IPS-NIHi7 (cell line): ENCODE measurements at regions not wholly inside any gene's neighbourhood (a gene's known extent, or its start where the extent isn't known, plus 50 kb on each side); places are given as distances from the start of the nearest gene placed in this dataset.

ENCODE experiments used
- DNase-seq: peaks from one replicate; pipeline ENCODE4 v3.0.0; 2012; ENCODE audit warnings: mixed read lengths; ENCODE audit errors: extremely low spot score

DNA sequence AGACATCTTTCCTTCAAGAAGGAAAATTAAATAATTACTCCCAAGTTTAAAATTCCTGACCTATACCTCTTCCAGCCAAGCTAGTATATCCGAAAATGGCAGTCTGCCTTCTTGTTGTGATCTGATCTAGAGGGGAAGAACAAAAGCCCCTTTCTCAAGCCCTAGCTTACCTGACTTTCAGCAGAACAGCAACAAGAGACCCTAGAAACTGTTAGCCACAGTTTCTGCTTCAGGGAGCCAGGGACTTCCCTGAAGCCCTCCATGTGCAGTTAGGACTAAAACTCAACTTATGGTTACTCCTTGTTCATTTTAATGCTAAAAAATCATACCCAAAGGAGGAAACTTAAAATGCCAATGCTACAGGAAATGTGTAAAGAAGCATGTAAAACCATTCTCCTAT is 366.7 kb upstream of the CTNND2 start:
- no peak for DNase-seq

DNA sequence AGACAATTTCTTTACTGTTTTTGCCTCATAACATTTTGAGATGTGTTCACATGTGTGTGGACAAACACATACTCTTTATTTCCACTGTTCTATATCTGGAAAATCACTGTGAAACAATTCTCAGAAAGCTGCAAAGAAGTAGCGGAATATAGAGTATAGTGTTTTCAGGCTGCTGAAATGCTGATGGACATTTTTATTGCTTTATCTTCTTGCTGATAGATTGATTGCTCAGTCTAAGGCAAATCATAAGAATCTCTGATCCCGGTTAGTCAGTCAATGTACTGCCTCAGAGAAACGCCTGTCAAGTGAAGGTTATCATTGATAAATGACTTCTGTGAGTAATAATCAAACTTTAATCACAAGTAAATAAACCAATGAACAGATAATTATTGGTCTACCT is 364.9 kb upstream of the CTNND2 start:
- no peak for DNase-seq

DNA sequence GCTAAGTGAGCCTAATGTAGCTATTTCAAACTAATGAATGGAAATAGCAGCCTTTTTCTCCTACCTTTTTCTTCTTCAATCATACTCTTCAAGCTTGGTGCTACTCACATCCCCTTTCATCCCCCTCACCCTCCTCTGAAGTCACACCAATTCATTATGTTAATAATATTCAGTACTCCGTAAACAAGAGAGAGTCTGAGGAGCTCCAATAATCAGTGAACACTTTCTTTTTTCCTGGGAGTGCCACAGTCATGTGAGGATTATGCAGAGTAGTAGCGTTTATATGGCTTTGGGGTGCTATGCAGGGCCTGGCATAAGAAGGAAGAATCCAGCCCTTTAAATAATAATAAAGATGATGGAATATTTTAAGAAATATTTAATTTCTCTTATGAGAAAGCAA is 354.3 kb upstream of the CTNND2 start:
- no peak for DNase-seq

DNA sequence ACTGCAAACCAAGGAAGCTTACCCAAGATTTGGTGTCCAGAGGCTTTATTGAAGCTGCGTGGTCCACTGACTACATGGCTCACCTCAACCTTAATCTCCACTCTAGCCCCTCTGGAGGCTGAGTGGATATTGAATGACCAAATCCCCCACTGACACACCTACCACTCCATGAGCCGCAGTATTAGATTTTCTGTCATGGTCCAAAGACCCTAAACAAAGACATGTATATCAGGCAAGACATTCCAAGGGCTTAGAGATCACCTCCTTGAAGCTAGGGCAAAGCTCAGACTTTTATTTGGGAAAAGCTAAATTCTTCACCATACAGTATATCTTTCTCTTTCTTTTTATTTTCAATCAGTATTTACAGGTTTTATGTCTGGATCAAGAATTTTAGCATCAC is 346.2 kb upstream of the CTNND2 start:
- DNase-seq: no peak

DNA sequence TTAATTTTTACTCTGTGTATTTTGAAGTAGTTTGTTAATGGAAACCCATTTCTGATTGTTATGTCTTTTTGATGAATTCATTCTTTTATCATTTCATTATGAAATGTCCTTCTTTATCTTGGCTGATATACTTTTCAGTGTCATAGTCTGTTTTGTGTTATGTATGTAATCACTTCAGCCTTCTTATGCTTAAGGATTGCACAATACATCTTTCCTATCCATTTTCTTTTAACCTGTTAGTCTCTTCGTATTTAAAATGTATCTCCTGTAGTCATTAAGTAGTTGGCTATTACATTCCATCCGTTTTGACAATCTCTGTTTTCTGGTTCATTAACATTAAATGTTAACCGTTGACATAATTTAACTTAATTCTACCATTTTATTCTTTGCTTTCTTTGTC is 344.6 kb upstream of the CTNND2 start:
- DNase-seq: no peak

DNA sequence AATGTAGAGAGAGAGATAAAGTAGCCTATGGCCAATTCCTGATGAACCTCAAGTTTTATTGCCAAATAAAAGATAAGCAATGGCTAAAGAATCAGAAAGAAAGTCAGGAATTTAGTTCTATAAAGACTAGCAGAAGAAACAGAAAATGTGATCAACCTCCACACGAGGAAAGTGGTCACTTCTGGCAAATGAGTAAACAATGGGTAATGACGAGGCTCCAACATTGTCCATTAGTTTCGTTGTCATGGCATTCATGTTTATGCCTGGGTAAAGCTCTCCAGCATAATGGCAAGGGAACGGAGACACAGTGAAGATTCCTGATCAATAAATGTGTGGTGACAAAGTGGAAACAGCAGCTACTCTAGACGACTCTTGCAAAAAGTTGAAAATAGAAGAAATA is 341.8 kb upstream of the CTNND2 start:
- no peak for DNase-seq

DNA sequence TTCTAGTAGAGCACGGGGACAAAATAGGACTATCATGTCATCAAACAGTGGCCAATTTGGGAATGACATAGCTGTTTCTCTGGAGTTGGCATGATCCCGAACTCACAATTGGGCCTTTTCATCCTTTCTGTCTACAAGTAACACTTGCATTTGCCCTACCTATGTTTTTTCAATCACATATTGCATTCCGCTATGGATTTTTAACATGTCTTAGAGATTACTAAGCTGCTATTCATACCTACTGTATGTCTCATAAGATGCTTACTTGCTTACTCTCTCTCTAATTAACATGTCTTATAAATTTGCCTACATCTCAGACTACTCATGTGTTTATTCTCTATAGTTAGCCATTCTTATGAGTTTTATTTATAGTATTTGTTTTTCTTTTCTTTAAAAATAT is 341.2 kb upstream of the CTNND2 start:
- DNase-seq: no peak

DNA sequence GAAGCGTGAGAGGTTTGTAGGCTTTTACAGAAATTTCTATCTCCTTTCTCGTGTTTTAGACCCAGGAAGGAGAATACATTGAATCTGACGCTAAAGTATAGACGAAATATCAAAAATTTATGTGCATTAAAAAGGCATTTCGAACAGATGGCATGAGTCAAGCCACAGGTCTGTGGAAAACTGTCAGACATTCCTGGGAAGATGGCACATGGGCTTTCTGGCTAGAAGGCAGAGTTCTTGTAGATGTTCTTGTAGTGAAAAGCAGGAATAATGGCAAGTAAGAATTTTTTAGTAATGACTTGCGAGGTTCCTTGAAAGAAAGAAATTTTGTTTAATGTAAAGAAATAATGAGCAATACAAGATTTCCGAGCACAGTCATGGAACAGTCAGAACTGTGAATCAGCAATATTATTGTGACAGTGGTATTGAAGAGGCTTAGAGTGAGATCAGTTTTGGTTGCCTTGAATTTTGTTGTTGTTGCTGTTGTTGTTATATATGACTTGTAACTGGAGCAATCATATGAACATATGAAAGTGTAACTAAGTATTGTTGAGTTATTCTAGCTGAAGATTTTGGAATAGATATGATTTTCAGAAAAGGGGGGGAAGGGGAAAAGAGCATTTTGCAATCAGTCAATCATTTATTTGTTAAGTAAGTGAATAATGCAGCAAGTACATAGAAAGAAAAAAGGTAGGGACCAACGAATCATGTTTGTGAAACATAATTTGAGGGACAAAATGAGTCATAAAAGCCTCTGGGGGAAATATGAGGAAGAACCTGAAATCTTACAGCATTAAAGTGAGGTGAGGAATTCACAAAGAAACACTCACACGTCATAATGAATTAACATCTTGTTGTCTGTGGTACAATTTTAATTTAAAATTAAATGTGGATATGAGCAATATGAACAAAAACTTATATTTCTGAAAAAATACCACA is 339.0 kb upstream of the CTNND2 start:
- no peak for DNase-seq

DNA sequence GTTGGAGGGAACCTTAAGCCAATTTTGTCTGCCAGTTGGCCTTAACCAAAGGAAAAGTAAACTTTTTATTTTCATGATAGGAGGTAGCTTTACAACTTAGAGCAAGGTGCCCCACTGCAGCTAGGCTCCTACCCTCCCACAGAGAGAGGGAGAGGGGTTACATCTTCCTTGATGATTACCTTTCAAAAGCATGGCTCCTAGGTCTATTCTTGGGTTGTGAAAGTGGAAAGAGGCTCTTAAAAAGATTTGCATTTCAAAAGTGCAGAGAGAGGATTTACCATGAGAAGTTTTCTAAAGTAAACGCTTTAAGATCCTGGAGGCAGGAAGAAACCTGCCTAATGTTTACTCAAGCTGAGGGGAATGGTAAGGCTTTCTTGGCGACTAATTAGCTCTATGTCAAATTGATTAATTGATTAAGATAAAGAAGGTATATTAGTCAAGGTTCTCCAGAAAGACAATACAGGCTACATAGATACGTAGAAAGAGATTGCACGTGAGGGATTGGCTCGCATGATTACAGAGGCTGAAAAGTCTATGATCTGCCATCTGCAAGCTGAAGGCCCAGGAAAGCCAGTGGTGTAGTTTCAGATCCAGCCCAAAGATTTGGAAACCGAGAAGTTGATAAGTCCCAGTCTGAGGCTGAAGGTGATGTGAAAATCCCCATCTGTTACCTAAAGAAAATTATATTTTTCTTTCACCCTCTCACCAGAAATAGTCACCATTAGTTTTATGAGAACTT is 333.8 kb upstream of the CTNND2 start:
- peak; percentile 35 for DNase-seq

DNA sequence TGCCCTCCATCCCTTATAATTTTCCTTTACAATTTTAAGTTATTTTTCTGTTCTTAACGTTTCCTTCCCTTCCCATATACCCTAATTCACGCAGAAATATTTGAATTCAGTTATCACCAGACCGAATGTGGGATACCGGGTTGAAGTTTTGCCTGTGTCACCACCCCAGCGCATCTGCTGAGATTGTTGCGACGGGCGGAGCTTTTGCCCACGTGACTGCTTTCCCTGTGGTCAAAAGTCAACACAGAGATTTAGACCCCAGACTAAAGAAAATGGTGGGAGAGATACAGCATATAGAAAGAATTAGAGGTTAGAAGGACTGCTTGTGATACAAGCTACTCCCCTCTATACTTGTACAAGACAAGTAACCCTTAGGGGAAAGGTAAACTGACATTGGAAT is 326.4 kb upstream of the CTNND2 start:
- no peak for DNase-seq

DNA sequence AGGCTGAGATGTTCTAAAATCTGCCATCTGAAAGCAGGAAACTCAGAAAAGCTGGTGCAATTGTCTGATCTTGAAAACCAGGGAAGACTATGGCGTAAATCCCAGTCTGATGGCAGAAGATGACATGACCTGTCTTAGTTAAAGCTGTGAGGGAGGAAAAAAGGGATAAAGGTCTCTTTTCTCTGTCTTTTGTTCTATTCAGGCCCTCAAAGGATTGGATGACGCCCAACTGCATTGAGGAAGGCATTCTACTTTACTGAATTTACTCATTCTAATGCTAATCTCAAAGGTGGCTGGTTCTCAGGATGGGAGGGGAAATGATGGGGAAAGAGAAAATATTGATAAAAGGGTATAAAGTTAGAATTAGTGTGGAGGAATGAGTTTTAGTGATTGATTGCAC is 312.8 kb upstream of the CTNND2 start:
- DNase-seq: no peak

DNA sequence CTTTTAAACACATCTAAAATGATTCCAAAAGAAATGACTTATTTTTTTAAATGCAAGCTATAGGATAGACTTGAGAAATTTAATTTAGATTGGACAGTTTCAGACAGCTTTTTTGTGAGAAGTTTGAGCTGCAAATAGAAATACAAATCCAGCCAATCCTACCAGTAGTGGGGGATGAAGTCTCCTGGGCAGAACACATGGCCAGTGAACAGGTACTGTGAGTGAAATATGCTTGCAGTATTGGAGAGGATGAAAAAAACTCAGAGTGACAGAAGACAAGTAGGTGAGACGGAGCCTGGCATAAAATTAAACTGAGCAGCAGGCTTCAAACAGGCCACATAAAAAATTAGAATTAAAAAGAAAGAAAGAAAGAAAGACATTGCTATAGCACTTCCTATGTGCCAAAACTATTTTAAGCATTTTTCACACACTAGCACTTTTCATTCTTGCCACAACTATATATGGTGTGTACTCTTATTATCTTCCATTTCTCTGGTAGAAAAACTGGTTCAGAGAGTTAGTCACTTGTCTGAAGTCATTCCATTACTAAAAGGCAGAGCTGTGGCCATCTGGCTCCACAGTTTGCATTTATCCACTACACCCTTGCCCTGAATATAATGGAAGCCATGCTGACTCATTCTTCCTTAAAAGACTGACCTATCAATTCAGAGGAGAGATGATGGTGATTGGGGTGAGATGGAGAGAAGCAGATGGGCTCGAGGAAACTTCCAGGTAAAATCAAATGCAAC is 310.2 kb upstream of the CTNND2 start:
- DNase-seq: no peak

DNA sequence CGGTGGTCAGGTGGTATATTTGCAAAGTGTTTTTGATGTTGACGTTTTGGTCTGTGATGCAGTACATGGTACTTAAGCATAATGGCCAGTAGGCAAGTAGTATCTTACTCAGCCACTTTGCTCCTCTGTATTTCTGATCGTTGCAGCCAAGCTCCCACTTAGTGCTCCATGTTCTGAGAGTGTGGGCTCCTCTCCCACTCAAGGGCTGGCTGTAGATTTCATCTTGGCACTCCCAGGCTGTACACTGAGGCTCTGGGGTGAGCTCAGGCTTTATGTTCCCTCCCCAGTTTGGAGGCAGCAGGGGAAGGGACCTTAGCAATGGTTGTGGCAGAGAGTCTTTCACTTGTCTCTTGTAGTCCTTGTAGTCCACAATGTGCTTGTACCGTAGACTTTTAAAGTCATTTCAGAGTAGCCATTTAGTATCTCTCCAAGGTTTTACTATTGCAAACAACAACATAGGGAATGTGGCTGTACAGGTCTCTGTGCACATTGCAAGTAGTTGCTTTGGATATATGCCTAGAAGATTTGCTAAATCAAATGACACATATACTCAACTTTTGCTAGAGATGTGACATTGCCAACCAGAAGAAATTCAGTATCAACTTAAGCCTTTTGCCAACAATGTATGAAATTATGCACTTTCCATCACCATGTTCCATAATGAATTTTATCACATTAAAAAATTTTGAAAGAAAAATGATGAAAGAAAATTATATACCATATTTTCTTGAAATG is 304.3 kb upstream of the CTNND2 start:
- DNase-seq: no peak

DNA sequence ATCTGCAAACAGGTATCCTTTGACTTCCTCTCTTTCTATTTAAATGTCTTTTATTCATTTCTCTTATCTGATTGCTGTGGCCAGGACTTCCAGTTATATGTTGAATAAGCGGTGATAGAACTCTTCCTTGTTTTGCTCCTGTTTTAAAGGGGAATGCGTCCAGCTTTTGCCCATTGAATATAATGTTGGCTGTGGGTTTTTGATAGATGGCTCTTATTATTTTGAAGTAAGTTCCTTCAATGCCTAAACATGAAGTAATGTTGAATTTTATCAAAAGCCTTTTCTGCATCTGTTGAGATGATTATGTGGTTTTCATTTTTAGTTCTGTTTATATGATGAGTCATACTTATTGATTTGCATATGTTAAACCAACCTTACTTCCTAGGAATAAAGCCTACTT is 300.5 kb upstream of the CTNND2 start:
- no peak for DNase-seq

DNA sequence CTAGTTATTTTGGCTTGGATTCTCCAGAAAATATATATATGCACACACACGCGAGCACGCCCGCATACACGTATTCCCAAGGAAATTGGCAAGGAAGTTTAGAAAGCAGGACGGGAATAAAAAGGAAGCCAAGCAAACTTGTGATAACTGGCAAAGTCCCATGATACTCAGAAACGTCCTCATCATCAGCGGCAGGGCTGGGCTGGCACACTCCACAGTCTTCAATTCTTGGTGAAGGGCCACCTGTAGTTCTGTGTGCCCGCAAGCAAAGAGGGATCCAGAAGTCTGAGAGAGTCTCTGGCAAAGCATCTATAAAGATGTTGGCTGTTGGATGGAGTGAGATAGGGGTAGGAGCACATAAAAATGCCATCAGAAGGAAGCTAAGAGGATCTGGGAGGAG is 289.3 kb upstream of the CTNND2 start:
- no peak for DNase-seq

DNA sequence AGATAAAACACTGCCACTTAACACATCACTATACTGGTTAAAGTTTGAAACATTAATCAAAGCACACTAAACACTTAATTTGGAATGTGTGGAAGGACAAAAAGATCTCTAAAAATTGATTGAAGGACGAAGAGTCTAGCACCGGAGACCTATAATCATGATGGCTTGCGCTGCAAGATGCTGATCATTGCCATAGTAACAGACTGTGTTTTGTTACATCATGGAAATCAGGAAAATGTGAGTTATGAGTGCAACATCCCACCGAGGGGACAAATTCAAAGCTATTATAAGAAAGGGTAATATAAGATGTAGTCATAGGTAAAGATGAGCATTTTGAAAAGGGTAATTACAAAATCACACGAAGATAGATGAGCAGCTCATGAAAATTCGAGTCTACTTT is 278.8 kb upstream of the CTNND2 start:
- no peak for DNase-seq

DNA sequence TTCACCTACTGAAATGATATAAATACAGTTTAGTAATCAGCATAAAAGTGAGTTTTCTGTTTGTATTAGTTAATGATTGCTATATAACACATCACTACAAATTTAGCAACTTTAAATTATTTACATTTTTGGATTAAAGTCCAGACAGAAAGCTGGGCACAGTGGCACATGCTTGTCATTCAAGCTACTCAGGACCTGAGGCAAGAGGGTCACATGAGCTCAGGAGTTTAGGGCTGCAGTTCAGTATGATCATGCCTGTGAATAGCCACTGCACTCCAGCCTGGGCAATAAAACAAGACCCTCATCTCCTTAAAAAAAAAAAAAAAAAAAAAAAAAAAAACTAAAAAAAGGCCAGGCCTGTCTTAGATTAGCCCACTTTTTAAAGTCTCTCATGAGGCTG is 273.6 kb upstream of the CTNND2 start:
- DNase-seq: no peak

DNA sequence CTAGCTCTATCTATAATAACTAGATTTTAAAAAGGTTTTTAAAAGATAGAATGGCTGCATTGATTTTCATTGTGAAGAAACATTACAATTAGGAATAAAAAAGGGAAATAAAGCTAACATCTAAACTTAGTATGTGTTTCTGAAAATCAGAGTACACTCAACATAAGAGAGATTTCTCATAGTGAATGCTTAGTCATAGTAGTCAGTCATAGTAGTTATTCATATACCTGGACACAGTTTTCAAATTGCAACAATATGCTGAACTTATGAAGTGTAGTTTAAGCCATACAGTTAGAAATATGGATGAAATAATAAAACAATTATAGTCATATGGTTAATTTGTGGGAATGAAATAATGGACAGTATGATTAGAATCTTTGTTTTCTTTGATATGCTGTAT is 273.0 kb upstream of the CTNND2 start:
- DNase-seq: no peak

DNA sequence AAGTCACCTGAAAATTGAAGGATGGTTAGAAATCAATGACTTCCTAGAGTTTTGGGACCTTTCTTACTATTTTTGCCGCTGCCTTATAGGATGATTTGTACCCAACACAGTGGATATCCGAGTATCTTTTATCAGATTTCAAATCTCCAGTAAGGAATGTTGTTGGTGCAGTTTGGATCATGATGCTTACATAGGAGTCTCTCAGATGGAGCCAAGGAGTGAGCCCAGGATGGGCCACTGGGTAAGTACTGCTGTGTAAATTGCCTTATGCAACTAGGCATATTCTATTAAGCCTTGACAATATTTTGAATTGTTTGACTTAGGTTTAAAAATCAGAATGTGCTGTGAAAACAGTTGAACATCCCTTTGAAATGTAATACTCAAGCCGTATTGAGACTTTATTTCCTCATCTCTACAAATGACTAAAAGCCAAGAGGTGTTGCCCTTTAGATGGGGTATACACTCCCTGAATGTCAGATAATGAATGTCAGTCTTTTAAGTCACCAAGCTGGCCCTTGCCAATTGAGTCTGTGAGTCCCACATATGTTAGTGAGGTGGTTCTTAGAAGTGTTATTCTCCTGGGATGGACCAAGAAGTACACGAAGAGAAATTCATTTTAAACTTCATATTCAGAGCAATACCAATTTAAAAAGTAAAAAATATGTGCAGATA is 271.8 kb upstream of the CTNND2 start:
- no peak for DNase-seq

DNA sequence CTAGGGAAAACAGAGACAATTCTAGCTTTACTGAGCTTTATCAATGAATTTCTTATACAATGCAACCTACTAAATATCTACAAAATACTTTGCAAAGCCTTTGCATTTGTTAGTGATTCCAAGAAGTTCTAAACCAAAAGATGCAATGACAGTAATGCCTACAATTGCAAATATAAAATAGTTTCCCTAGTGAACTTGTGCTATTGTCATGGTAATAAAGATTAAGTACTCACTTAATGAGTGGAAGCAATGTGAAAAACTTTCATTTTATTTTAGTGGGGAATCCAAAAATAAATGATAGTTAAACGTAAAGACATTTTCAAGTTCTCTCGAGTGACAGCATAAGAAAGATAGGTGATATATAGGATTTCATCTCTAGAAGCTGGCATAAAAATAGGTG is 270.5 kb upstream of the CTNND2 start:
- DNase-seq: no peak

DNA sequence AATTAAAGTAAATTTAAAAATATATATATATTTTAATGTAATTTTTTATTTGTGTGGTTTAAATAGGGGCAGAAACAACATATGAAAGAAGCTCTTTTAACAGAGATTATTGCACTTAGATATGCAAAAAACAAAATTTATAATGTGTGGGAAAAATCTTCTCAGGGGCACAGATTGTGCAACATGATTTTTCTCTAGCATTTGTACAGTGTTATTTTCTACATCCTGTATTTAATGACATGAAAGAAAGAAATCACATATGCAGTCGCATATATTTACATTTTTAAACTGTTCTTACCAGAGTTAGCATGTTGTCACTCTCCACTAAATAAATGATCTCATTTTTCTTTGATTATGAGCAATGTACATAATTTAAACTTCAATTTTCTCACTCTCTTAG is 265.3 kb upstream of the CTNND2 start:
- no peak for DNase-seq
